ENCODE measurements at regions not wholly inside any gene's neighbourhood (a gene's known extent, or its start where the extent isn't known, plus 50 kb on each side); places are given as distances from the start of the nearest gene placed in this dataset.

- Histone ChIP-seq H3K9me1 (ENCODE audit: control insufficient read depth, extremely low read depth, insufficient read depth, low read length) (no peaks in the 10 kb centered on the region), H3K79me2 (ENCODE audit: control insufficient read depth, insufficient read depth, low read length) (no peaks in the 10 kb centered on the region), H3K27me3 (ENCODE audit: control insufficient read depth, extremely low read depth, insufficient read depth, low read length) (no peaks in the 10 kb centered on the region), H3K9me3 (ENCODE audit: control insufficient read depth, low read depth, low read length) (peaks cover 2% of the 10 kb centered on the region), H3K4me1 (ENCODE audit: control insufficient read depth, extremely low read depth, insufficient read depth, low read length) (no peaks in the 10 kb centered on the region), H3K27ac (ENCODE audit: control insufficient read depth, insufficient read depth, low read length) (no peak overlapping the region), H4K20me1 (ENCODE audit: control insufficient read depth, extremely low read depth, insufficient read depth, low read length) (no peaks in the 10 kb centered on the region), H3K4me3 (ENCODE audit: control insufficient read depth in 2 of 3, extremely low read depth in 1 of 3, insufficient read depth in 2 of 3, low read depth in 1 of 3, low read length in 3 of 3) (no peak overlapping the region), H3K4me2 (ENCODE audit: control insufficient read depth, extremely low read depth, insufficient read depth, low read depth, low read length) (no peak overlapping the region), H2AFZ (ENCODE audit: control insufficient read depth, low read length) (no peak overlapping the region), H3K36me3 (ENCODE audit: control insufficient read depth in 2 of 2, extremely low read depth in 1 of 2, insufficient read depth in 2 of 2, low read length in 2 of 2) (no peaks in the 10 kb centered on the region), H3K9ac (ENCODE audit: control insufficient read depth, extremely low read depth, insufficient read depth, low read length) (no peak overlapping the region)
- no peak for TF ChIP-seq EZH2 (IDR thresholded peaks at IDR 0.05; ENCODE audit: low read length)
- TF ChIP-seq, protein P1, sequence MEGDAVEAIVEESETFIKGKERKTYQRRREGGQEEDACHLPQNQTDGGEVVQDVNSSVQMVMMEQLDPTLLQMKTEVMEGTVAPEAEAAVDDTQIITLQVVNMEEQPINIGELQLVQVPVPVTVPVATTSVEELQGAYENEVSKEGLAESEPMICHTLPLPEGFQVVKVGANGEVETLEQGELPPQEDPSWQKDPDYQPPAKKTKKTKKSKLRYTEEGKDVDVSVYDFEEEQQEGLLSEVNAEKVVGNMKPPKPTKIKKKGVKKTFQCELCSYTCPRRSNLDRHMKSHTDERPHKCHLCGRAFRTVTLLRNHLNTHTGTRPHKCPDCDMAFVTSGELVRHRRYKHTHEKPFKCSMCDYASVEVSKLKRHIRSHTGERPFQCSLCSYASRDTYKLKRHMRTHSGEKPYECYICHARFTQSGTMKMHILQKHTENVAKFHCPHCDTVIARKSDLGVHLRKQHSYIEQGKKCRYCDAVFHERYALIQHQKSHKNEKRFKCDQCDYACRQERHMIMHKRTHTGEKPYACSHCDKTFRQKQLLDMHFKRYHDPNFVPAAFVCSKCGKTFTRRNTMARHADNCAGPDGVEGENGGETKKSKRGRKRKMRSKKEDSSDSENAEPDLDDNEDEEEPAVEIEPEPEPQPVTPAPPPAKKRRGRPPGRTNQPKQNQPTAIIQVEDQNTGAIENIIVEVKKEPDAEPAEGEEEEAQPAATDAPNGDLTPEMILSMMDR (optimal IDR thresholded peaks at IDR 0.05 in 1 of 3, IDR thresholded peaks at IDR 0.05 in 1 of 3, conservative IDR thresholded peaks at IDR 0.05 in 1 of 3; ENCODE audit: extremely low read depth in 1 of 3, insufficient read depth in 2 of 3, low read length in 3 of 3): no peak
- dilution Hi-C loops (cut with MboI; ENCODE audit: extremely low pct_ligation_motif_present, low sequenced_read_pairs): no loop called here
- DNase-seq (ENCODE audit: low read depth, low spot score) (no peak), FAIRE-seq (no peak)
These were observed 816.2 kb upstream of the SOX9 start for GRCh38 chr17:71304498-71305158.

GRCh38 chr17:71313866-71314265 is 807.0 kb upstream of the SOX9 start:
- no peaks in the 10 kb centered on the region for H3K9me3 ChIP-seq (ENCODE audit: control insufficient read depth, low read depth, low read length)
- H3K79me2 ChIP-seq (ENCODE audit: control insufficient read depth, insufficient read depth, low read length): no peaks in the 10 kb centered on the region
- no peak overlapping the region for H3K27ac ChIP-seq (ENCODE audit: control insufficient read depth, insufficient read depth, low read length)
- no peaks in the 10 kb centered on the region for H3K4me1 ChIP-seq (ENCODE audit: control insufficient read depth, extremely low read depth, insufficient read depth, low read length)
- FAIRE-seq: no peak
- H3K27me3 ChIP-seq (ENCODE audit: control insufficient read depth, extremely low read depth, insufficient read depth, low read length): no peaks in the 10 kb centered on the region
- H2AFZ ChIP-seq (ENCODE audit: control insufficient read depth, low read length): no peak overlapping the region
- no peaks in the 10 kb centered on the region for H4K20me1 ChIP-seq (ENCODE audit: control insufficient read depth, extremely low read depth, insufficient read depth, low read length)
- no peak overlapping the region for H3K4me2 ChIP-seq (ENCODE audit: control insufficient read depth, extremely low read depth, insufficient read depth, low read depth, low read length)
- H3K9ac ChIP-seq (ENCODE audit: control insufficient read depth, extremely low read depth, insufficient read depth, low read length): no peak overlapping the region
- no peak overlapping the region for H3K4me3 ChIP-seq (ENCODE audit: control insufficient read depth in 2 of 3, extremely low read depth in 1 of 3, insufficient read depth in 2 of 3, low read depth in 1 of 3, low read length in 3 of 3)
- no peaks in the 10 kb centered on the region for H3K36me3 ChIP-seq (ENCODE audit: control insufficient read depth in 2 of 2, extremely low read depth in 1 of 2, insufficient read depth in 2 of 2, low read length in 2 of 2)
- dilution Hi-C loops (cut with MboI; ENCODE audit: extremely low pct_ligation_motif_present, low sequenced_read_pairs): no loop called here
- no peak for DNase-seq (ENCODE audit: low read depth, low spot score)
- TF ChIP-seq, protein P1 (optimal IDR thresholded peaks at IDR 0.05 in 1 of 3, IDR thresholded peaks at IDR 0.05 in 1 of 3, conservative IDR thresholded peaks at IDR 0.05 in 1 of 3; ENCODE audit: extremely low read depth in 1 of 3, insufficient read depth in 2 of 3, low read length in 3 of 3): no peak
- TF ChIP-seq EZH2 (IDR thresholded peaks at IDR 0.05; ENCODE audit: low read length): no peak
- H3K9me1 ChIP-seq (ENCODE audit: control insufficient read depth, extremely low read depth, insufficient read depth, low read length): no peaks in the 10 kb centered on the region

Data from keratinocyte (primary cell).